Right atrium auricular region (tissue), 2 donors: ENCODE measurements at regions not wholly inside any gene's neighbourhood (a gene's known extent, or its start where the extent isn't known, plus 50 kb on each side); places are given as distances from the start of the nearest gene placed in this dataset.

ENCODE experiments used
- DNase-seq: peaks from one replicate; pipeline ENCODE4 v3.0.0-alpha.2; 2019; ENCODE audit warnings: low spot score
- H3K27ac ChIP-seq, 2 donors: fragments of 200-600 bp; sonication (generic); 1 replicate in 1 of 2; 2 replicates in 1 of 2; pipeline ENCODE4 v1.5.1; 2016 to 2019
- H3K27me3 ChIP-seq, 2 donors: fragments of 200-600 bp; sonication (generic); one replicate each; pipeline versions ENCODE4 v1.5.1 to v1.6.0; 2017 to 2019
- H3K36me3 ChIP-seq: fragments of 200-600 bp; sonication (generic); one replicate; pipeline ENCODE4 v1.5.1; 2016
- H3K4me1 ChIP-seq, 2 donors: fragments of 200-600 bp; sonication (generic); one replicate each; pipeline versions ENCODE4 v1.5.1 to v1.6.0; 2017 to 2019
- H3K4me3 ChIP-seq, 2 donors: fragments of 200-600 bp; sonication (generic); 1 replicate in 1 of 2; 2 replicates in 1 of 2; pipeline ENCODE4 v1.5.1; 2017 to 2019; ENCODE audit warnings: mild to moderate bottlenecking in 1 of 2, moderate library complexity in 1 of 2
- H3K9me3 ChIP-seq, 2 donors: fragments of 200-600 bp; sonication (generic); one replicate each; pipeline ENCODE4 v1.5.1; 2019
- TF ChIP-seq, protein P1 (sequence below), 2 donors: fragments of 200-600 bp; sonication (generic); IDR thresholded peaks; one replicate each; pipeline ENCODE4 v1.5.1; 2019; ENCODE audit warnings: antibody characterized with exemption in 2 of 2

- Histone ChIP-seq H3K27me3 (no peaks in the 10 kb centered on the region), H3K9me3 (peaks cover 0 to 31% of the 10 kb centered on the region in 2 donors), H3K27ac (no peak overlapping the region), H3K4me1 (no peaks in the 10 kb centered on the region), H3K4me3 (no peak overlapping the region), H3K36me3 (no peaks in the 10 kb centered on the region)
- TF ChIP-seq, protein P1, sequence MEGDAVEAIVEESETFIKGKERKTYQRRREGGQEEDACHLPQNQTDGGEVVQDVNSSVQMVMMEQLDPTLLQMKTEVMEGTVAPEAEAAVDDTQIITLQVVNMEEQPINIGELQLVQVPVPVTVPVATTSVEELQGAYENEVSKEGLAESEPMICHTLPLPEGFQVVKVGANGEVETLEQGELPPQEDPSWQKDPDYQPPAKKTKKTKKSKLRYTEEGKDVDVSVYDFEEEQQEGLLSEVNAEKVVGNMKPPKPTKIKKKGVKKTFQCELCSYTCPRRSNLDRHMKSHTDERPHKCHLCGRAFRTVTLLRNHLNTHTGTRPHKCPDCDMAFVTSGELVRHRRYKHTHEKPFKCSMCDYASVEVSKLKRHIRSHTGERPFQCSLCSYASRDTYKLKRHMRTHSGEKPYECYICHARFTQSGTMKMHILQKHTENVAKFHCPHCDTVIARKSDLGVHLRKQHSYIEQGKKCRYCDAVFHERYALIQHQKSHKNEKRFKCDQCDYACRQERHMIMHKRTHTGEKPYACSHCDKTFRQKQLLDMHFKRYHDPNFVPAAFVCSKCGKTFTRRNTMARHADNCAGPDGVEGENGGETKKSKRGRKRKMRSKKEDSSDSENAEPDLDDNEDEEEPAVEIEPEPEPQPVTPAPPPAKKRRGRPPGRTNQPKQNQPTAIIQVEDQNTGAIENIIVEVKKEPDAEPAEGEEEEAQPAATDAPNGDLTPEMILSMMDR (IDR thresholded peaks at IDR 0.05), result no peak
- DNase-seq, result no peak
These were observed 137.3 kb upstream of the ANXA10 start for GRCh38 chr4:167955006-167955405.

- no peaks in the 10 kb centered on the region for H3K4me1 ChIP-seq
- DNase-seq, result no peak
- H3K36me3 ChIP-seq, result no peaks in the 10 kb centered on the region
- H3K27ac ChIP-seq, result no peak overlapping the region
- TF ChIP-seq, protein P1 (IDR thresholded peaks at IDR 0.05), result no peak
- no peak overlapping the region for H3K4me3 ChIP-seq
- H3K9me3 ChIP-seq, result peaks cover 0 to 21% of the 10 kb centered on the region in 2 donors
- no peaks in the 10 kb centered on the region for H3K27me3 ChIP-seq
These were observed 135.7 kb upstream of the ANXA10 start for GRCh38 chr4:167956676-167957075.

- H3K4me1 ChIP-seq, result no peaks in the 10 kb centered on the region
- H3K27me3 ChIP-seq, result no peaks in the 10 kb centered on the region
- H3K4me3 ChIP-seq, result no peak overlapping the region
- peaks cover 0 to 5% of the 10 kb centered on the region in 2 donors for H3K9me3 ChIP-seq
- DNase-seq, result no peak
- no peaks in the 10 kb centered on the region for H3K36me3 ChIP-seq
- no peak overlapping the region for H3K27ac ChIP-seq
- TF ChIP-seq, protein P1 (IDR thresholded peaks at IDR 0.05), result no peak
These were observed 127.5 kb upstream of the ANXA10 start for GRCh38 chr4:167964766-167965373.

- H3K4me1 ChIP-seq, result no peaks in the 10 kb centered on the region
- DNase-seq, result no peak
- no peak overlapping the region for H3K27ac ChIP-seq
- no peak overlapping the region for H3K4me3 ChIP-seq
- TF ChIP-seq, protein P1 (IDR thresholded peaks at IDR 0.05), result no peak
- H3K9me3 ChIP-seq, result peaks cover 0 to 15% of the 10 kb centered on the region in 2 donors
- no peaks in the 10 kb centered on the region for H3K27me3 ChIP-seq
- no peaks in the 10 kb centered on the region for H3K36me3 ChIP-seq
These were observed 126.2 kb upstream of the ANXA10 start for GRCh38 chr4:167966143-167966542.

- TF ChIP-seq, protein P1 (IDR thresholded peaks at IDR 0.05), result no peak
- Histone ChIP-seq H3K4me3 (no peak overlapping the region), H3K27ac (no peak overlapping the region), H3K9me3 (peaks cover 0 to 38% of the 10 kb centered on the region in 2 donors), H3K27me3 (no peaks in the 10 kb centered on the region), H3K36me3 (no peaks in the 10 kb centered on the region), H3K4me1 (no peaks in the 10 kb centered on the region)
- no peak for DNase-seq
These were observed 118.8 kb upstream of the ANXA10 start for GRCh38 chr4:167973513-167973912.

DNA sequence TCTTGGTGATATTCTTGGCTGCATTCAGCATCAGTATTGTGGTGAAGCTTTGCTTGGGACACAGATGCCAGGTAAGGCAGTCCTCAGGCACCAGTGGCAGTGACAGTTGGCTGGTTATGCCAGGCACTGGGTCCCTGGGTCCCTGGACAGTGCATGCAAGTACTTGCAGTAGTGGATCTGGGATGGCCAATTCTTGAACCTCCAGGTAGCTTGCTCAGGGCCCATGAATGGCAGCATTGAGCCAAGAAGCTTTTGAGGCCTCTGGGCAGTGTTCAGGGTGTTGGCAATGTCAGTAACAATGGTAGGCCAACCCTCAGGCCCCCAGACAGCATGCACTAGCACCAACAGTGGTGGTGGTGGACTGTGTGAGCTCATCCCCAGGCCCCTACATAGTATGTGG lies 106.8 kb upstream of the ANXA10 start:
- TF ChIP-seq, protein P1 (IDR thresholded peaks at IDR 0.05), result no peak
- Histone ChIP-seq H3K4me1 (no peaks in the 10 kb centered on the region), H3K36me3 (no peaks in the 10 kb centered on the region), H3K4me3 (no peak overlapping the region), H3K27ac (no peak overlapping the region), H3K27me3 (no peaks in the 10 kb centered on the region), H3K9me3 (peaks cover 0 to 14% of the 10 kb centered on the region in 2 donors)
- no peak for DNase-seq
